DOHH2 (cell line): ENCODE measurements at regions not wholly inside any gene's neighbourhood (a gene's known extent, or its start where the extent isn't known, plus 50 kb on each side); places are given as distances from the start of the nearest gene placed in this dataset.

Source experiments
- CTCF ChIP-seq: fragments of 200-600 bp; sonication (generic); IDR thresholded peaks from one replicate; pipeline ENCODE4 v1.5.1; 2014; ENCODE audit warnings: antibody characterized with exemption, mild to moderate bottlenecking, low read depth, low read length; ENCODE audit not compliant: poor library complexity, severe bottlenecking
- EZH2phosphoT487 ChIP-seq: fragments of 200-600 bp; sonication (generic); IDR thresholded peaks from 2 replicates; pipeline ENCODE4 v1.6.1; 2017; ENCODE audit warnings: borderline replicate concordance, mild to moderate bottlenecking, antibody characterized with exemption, low read length, moderate library complexity, mixed read lengths

- TF ChIP-seq CTCF (no peak), EZH2phosphoT487 (no peak)
Observed at GRCh38 chr10:75304741-75305390, 69.1 kb upstream of the COMTD1 start.
